ENCODE measurements at regions not wholly inside any gene's neighbourhood (a gene's known extent, or its start where the extent isn't known, plus 50 kb on each side); places are given as distances from the start of the nearest gene placed in this dataset.

GRCh38 chr12:127340381-127340780 is 926.6 kb upstream of the TMEM132C start:
- Histone ChIP-seq H3K9me3 (ENCODE audit: insufficient read depth in 2 of 2, low read depth in 1 of 2, low read length in 1 of 2) (no peaks in the 10 kb centered on the region), H3K4me3 (ENCODE audit: extremely low read depth in 1 of 4, insufficient read depth in 2 of 4, low read depth in 3 of 4, low read length in 4 of 4) (no peak overlapping the region), H4K91ac (replicated peaks; ENCODE audit: insufficient read length, low read length) (no peak overlapping the region), H3K4me1 (replicated peaks in 1 of 4; ENCODE audit: control insufficient read depth in 3 of 4, insufficient read depth in 4 of 4, low read length in 3 of 4) (no peaks in the 10 kb centered on the region), H4K20me1 (replicated peaks in 1 of 2; ENCODE audit: control insufficient read depth in 1 of 2, insufficient read depth in 2 of 2, low read length in 2 of 2) (no peaks in the 10 kb centered on the region), H2BK5ac (ENCODE audit: low read depth, low read length) (no peak overlapping the region), H4K5ac (ENCODE audit: insufficient read length, low read depth, low read length) (no peak overlapping the region), H3K56ac (replicated peaks; ENCODE audit: insufficient read length, low read depth, low read length) (no peak overlapping the region), H4K8ac (ENCODE audit: extremely low read depth, insufficient read depth, low read length) (no peak overlapping the region), H3K23me2 (ENCODE audit: low read depth, low read length) (no peaks in the 10 kb centered on the region), H2BK12ac (ENCODE audit: low read depth, low read length) (no peak overlapping the region), H2BK20ac (ENCODE audit: low read length) (no peak overlapping the region), H2BK15ac (ENCODE audit: low read length) (no peak overlapping the region), H3K4ac (replicated peaks; ENCODE audit: insufficient read length, low read depth, low read length) (no peak overlapping the region), H2BK120ac (replicated peaks; ENCODE audit: low read depth, low read length) (no peak overlapping the region), H2AFZ (ENCODE audit: low read length) (no peak overlapping the region), H3K14ac (ENCODE audit: insufficient read length) (no peak overlapping the region), H3K9ac (replicated peaks in 1 of 4; ENCODE audit: extremely low read depth in 1 of 4, low read depth in 3 of 4, low read length in 3 of 4) (no peak overlapping the region), H3K79me2 (ENCODE audit: control insufficient read depth in 1 of 2, insufficient read depth in 2 of 2, low read length in 2 of 2) (no peaks in the 10 kb centered on the region), H3K18ac (ENCODE audit: extremely low read depth, low read length) (no peak overlapping the region), H2AK5ac (ENCODE audit: low read depth, low read length) (no peak overlapping the region), H3K36me3 (ENCODE audit: control insufficient read depth in 2 of 4, insufficient read depth in 4 of 4, low read length in 3 of 4) (no peaks in the 10 kb centered on the region), H3K27ac (ENCODE audit: low read depth, low read length) (no peak overlapping the region), H3K79me1 (ENCODE audit: low read depth, low read length) (no peaks in the 10 kb centered on the region), H3K4me2 (ENCODE audit: insufficient read depth in 1 of 2, low read depth in 2 of 2, low read length in 2 of 2) (no peak overlapping the region), H3K27me3 (replicated peaks in 1 of 4; ENCODE audit: control insufficient read depth in 3 of 4, extremely low read depth in 1 of 4, insufficient read depth in 3 of 4, low read length in 3 of 4) (no peaks in the 10 kb centered on the region), H3K23ac (ENCODE audit: insufficient read length) (no peak overlapping the region)
- no peak for DNase-seq (ENCODE audit: low read depth in 1 of 2, low spot score in 2 of 2)
- WGBS, 2 experiments (ENCODE audit: extremely low coverage in 1 of 2, insufficient coverage in 1 of 2, insufficient read length in 1 of 2, insufficient replicate concordance in 2 of 2, low coverage in 1 of 2, low lambda C conversion rate in 2 of 2, missing lambda C conversion rate in 1 of 2) = 96% methylated on average over 6 of the region's 6 CpGs; no CpG with 5 or more reads in 1 of the 2 experiments
- POLR2A ChIA-PET (ENCODE audit: partially characterized antibody) = no interaction called here
- FAIRE-seq = no peak
- CTCF ChIA-PET (ENCODE audit: partially characterized antibody) = no interaction called here
- TF ChIP-seq BCL11A (IDR thresholded peaks at IDR 0.05; ENCODE audit: low read depth in 2 of 2, low read length in 2 of 2) (no peak), RBBP5 (IDR thresholded peaks at IDR 0.05; ENCODE audit: borderline replicate concordance, low read depth, low read length) (no peak), POLR2AphosphoS5 (IDR thresholded peaks at IDR 0.05; ENCODE audit: low read depth, low read length) (no peak), POLR2A (IDR thresholded peaks at IDR 0.05; ENCODE audit: control extremely low read depth in 1 of 2, low read depth in 2 of 2, low read length in 2 of 2) (no peak), SP1 (IDR thresholded peaks at IDR 0.05; ENCODE audit: low read depth, low read length) (no peak), KDM1A (IDR thresholded peaks at IDR 0.05; ENCODE audit: borderline replicate concordance, low read length) (no peak), RNF2 (IDR thresholded peaks at IDR 0.05; ENCODE audit: borderline replicate concordance, low read depth, low read length, missing control alignments, poor library complexity, severe bottlenecking) (no peak), KDM4A (IDR thresholded peaks at IDR 0.05; ENCODE audit: low read depth, low read length, severe bottlenecking) (no peak), POU5F1 (IDR thresholded peaks at IDR 0.05; ENCODE audit: low read depth, low read length) (no peak), MAX (IDR thresholded peaks at IDR 0.05) (no peak), NRF1 (IDR thresholded peaks at IDR 0.05; ENCODE audit: low read depth, low read length) (no peak), CTCF (IDR thresholded peaks at IDR 0.05; ENCODE audit: control extremely low read depth in 1 of 3, insufficient read depth in 1 of 3, low read depth in 1 of 3, low read length in 3 of 3) (no peak), ASH2L (IDR thresholded peaks at IDR 0.05; ENCODE audit: low read length) (no peak)
